ENCODE measurements at regions not wholly inside any gene's neighbourhood (a gene's known extent, or its start where the extent isn't known, plus 50 kb on each side); places are given as distances from the start of the nearest gene placed in this dataset.
A peak's percentile ranks its signal among the peaks of the same experiment; 100 is the strongest.
"Not testable (repeated sequence)": the region's sequence is repeated elsewhere in the genome, so short reads cannot be mapped to it uniquely, and the experiment has no call there.

GRCh38 chr4:184281231-184282139 lies 63.8 kb upstream of the ENPP6 start:
- H4K20me1 ChIP-seq, result no peaks in the 10 kb centered on the region
- 0 out of 22 replicates have a peak overlapping the region, but pooled peaks of 2 of the 11 experiments have one; percentile 23 to 28 for H3K9ac ChIP-seq
- H3K4me2 ChIP-seq, result peak overlapping the region; percentile 46 to 77 (median 68)
- H3K27ac ChIP-seq, result peak overlapping the region in 5 of 11 experiments; percentile 5 to 28 (median 24); a peak in 3 of 22 replicates
- peaks cover 26 to 45% (median 36%) of the 10 kb centered on the region in 10 experiments for H3K4me1 ChIP-seq
- no peaks in the 10 kb centered on the region for H3K36me3 ChIP-seq
- TF ChIP-seq Cebpa-rat (IDR thresholded peaks at IDR 0.05), result no peak
- H3K27me3 ChIP-seq, result no peaks in the 10 kb centered on the region
- H3K9me3 ChIP-seq (replicated peaks in 1 of 11), result peaks cover 15 to 20% (median 17%) of the 10 kb centered on the region in 11 experiments
- H3K4me3 ChIP-seq, result no peak overlapping the region

GRCh38 chr4:184280591-184281071 lies 63.0 kb upstream of the ENPP6 start:
- no peak for TF ChIP-seq Cebpa-rat (IDR thresholded peaks at IDR 0.05)
- Histone ChIP-seq H3K27me3 (no peaks in the 10 kb centered on the region), H3K4me2 (peak overlapping the region in 3 of 11 experiments; percentile 3 to 51 (median 30); a peak in 3 of 22 replicates), H3K9ac (no peak overlapping the region), H3K4me1 (peaks cover 26 to 44% (median 36%) of the 10 kb centered on the region in 10 experiments), H3K4me3 (no peak overlapping the region), H3K9me3 (replicated peaks in 1 of 11) (peaks cover 20 to 29% (median 25%) of the 10 kb centered on the region in 11 experiments), H3K36me3 (no peaks in the 10 kb centered on the region; a peak in 1 of 22 replicates), H4K20me1 (no peaks in the 10 kb centered on the region), H3K27ac (no peak overlapping the region)

GRCh38 chr4:184280137-184280536 lies 62.5 kb upstream of the ENPP6 start:
- H3K27me3 ChIP-seq, result no peaks in the 10 kb centered on the region
- H3K4me3 ChIP-seq, result no peak overlapping the region
- no peaks in the 10 kb centered on the region; a peak in 1 of 22 replicates for H3K36me3 ChIP-seq
- TF ChIP-seq Cebpa-rat (IDR thresholded peaks at IDR 0.05), result no peak
- H3K27ac ChIP-seq, result no peak overlapping the region
- peak overlapping the region in 3 of 11 experiments; percentile 3 to 51 (median 30); a peak in 4 of 22 replicates for H3K4me2 ChIP-seq
- H3K4me1 ChIP-seq, result peaks cover 26 to 44% (median 36%) of the 10 kb centered on the region in 10 experiments
- no peak overlapping the region for H3K9ac ChIP-seq
- no peaks in the 10 kb centered on the region for H4K20me1 ChIP-seq
- peaks cover 20 to 30% (median 25%) of the 10 kb centered on the region in 11 experiments for H3K9me3 ChIP-seq (replicated peaks in 1 of 11)

- no peaks in the 10 kb centered on the region for H3K27me3 ChIP-seq
- peaks cover 20 to 30% (median 25%) of the 10 kb centered on the region in 11 experiments for H3K9me3 ChIP-seq (replicated peaks in 1 of 11)
- H3K4me3 ChIP-seq, result no peak overlapping the region
- no peak for TF ChIP-seq Cebpa-rat (IDR thresholded peaks at IDR 0.05)
- H3K4me2 ChIP-seq, result peak overlapping the region in 3 of 11 experiments; percentile 17 to 51 (median 30); a peak in 4 of 22 replicates
- no peak overlapping the region for H3K27ac ChIP-seq
- H3K4me1 ChIP-seq, result peaks cover 26 to 44% (median 36%) of the 10 kb centered on the region in 10 experiments
- H3K36me3 ChIP-seq, result no peaks in the 10 kb centered on the region; a peak in 1 of 22 replicates
- no peak overlapping the region for H3K9ac ChIP-seq
- H4K20me1 ChIP-seq, result no peaks in the 10 kb centered on the region
These were observed 61.9 kb upstream of the ENPP6 start for GRCh38 chr4:184279496-184280061.

- not testable (repeated sequence) for H3K27me3 ChIP-seq, H3K9ac ChIP-seq, H3K4me2 ChIP-seq, H3K27ac ChIP-seq, H3K36me3 ChIP-seq, H4K20me1 ChIP-seq, H3K4me3 ChIP-seq
- Histone ChIP-seq H3K9me3 (replicated peaks in 1 of 11) (peaks cover 20 to 30% (median 25%) of the 10 kb centered on the region in 11 experiments), H3K4me1 (peaks cover 10 to 30% (median 23%) of the 10 kb centered on the region in 10 experiments)
These were observed 60.1 kb upstream of the ENPP6 start for GRCh38 chr4:184277769-184278168.

- H4K20me1 ChIP-seq, H3K27me3 ChIP-seq, H3K4me3 ChIP-seq, H3K9ac ChIP-seq, H3K36me3 ChIP-seq, H3K4me2 ChIP-seq, H3K27ac ChIP-seq: not testable (repeated sequence)
- Histone ChIP-seq H3K9me3 (replicated peaks in 1 of 11) (peaks cover 20 to 30% (median 25%) of the 10 kb centered on the region in 11 experiments), H3K4me1 (peaks cover 3 to 27% (median 16%) of the 10 kb centered on the region in 10 experiments)
These were observed 59.3 kb upstream of the ENPP6 start for GRCh38 chr4:184277010-184277409.

- not testable (repeated sequence) for H3K27me3 ChIP-seq, H3K4me3 ChIP-seq, H3K36me3 ChIP-seq, H4K20me1 ChIP-seq, H3K4me2 ChIP-seq, H3K9ac ChIP-seq, H3K27ac ChIP-seq
- peaks cover 20 to 30% (median 25%) of the 10 kb centered on the region in 11 experiments for H3K9me3 ChIP-seq (replicated peaks in 1 of 11)
- H3K4me1 ChIP-seq, result peaks cover 0 to 20% (median 10%) of the 10 kb centered on the region in 10 experiments; a peak in 14 of 20 replicates
These were observed 58.7 kb upstream of the ENPP6 start for GRCh38 chr4:184276346-184276745.

GRCh38 chr4:184275766-184276165 lies 58.1 kb upstream of the ENPP6 start:
- TF ChIP-seq Cebpa-rat (IDR thresholded peaks at IDR 0.05), result no peak
- Histone ChIP-seq H3K9me3 (replicated peaks in 1 of 11) (peaks cover 20 to 29% (median 25%) of the 10 kb centered on the region in 11 experiments), H4K20me1 (no peaks in the 10 kb centered on the region), H3K4me1 (peaks cover 0 to 15% (median 7%) of the 10 kb centered on the region in 10 experiments; a peak in 9 of 20 replicates), H3K36me3 (no peaks in the 10 kb centered on the region; a peak in 1 of 22 replicates), H3K27ac (no peak overlapping the region), H3K4me3 (no peak overlapping the region), H3K9ac (no peak overlapping the region), H3K27me3 (no peaks in the 10 kb centered on the region), H3K4me2 (no peak overlapping the region)

All from BLaER1 treated with 17β-estradiol and CSF1 and Interleukin-3, amounts not matched to agents 10 nM and 100 nM (cell line).